SU-DHL-6 (cell line): ENCODE measurements at regions not wholly inside any gene's neighbourhood (a gene's known extent, or its start where the extent isn't known, plus 50 kb on each side); places are given as distances from the start of the nearest gene placed in this dataset.

ENCODE experiments used
- H2AFZ ChIP-seq: fragments of 200-600 bp; sonication (generic); 2 replicates; pipeline ENCODE4 v1.6.1; 2014; ENCODE audit warnings: low read depth, mild to moderate bottlenecking, moderate library complexity, mixed read lengths, antibody characterized with exemption, low read length; ENCODE audit not compliant: severe bottlenecking
- H3F3A ChIP-seq: fragments of 200-600 bp; shearing (Covaris generic); 2 replicates; pipeline ENCODE4 v1.6.0; 2016; ENCODE audit warnings: antibody characterized with exemption, mild to moderate bottlenecking; ENCODE audit not compliant: insufficient read depth
- H3K27ac ChIP-seq: fragments of 200-600 bp; sonication (generic); 2 replicates; pipeline ENCODE4 v1.5.1; 2016; ENCODE audit warnings: low read depth, mild to moderate bottlenecking, low read length, moderate library complexity, mixed read lengths
- H3K27me3 ChIP-seq: fragments of 200-600 bp; sonication (generic), shearing (Covaris generic); 2 replicates; pipeline ENCODE4 v1.6.0; 2014; ENCODE audit warnings: mild to moderate bottlenecking, low read length
- H3K36me3 ChIP-seq: fragments of 200-600 bp; sonication (generic); 2 replicates; pipeline ENCODE4 v1.6.1; 2014; ENCODE audit warnings: mild to moderate bottlenecking, low read length, mixed read lengths
- H3K4me2 ChIP-seq: fragments of 300-600, 200-600 bp; shearing (Covaris generic), sonication (generic); 2 replicates; pipeline ENCODE4 v1.6.0; 2014; ENCODE audit warnings: low read length, low read depth, mild to moderate bottlenecking; ENCODE audit not compliant: poor library complexity, severe bottlenecking
- H3K4me3 ChIP-seq: fragments of 200-600 bp; sonication (generic); 2 replicates; pipeline ENCODE4 v1.5.1; 2014; ENCODE audit warnings: antibody characterized with exemption, low read length, mild to moderate bottlenecking, mixed read lengths; ENCODE audit not compliant: insufficient read depth, poor library complexity, severe bottlenecking
- H3K79me2 ChIP-seq: fragments of 200-600 bp; sonication (generic); 2 replicates; pipeline ENCODE4 v1.6.1; 2014; ENCODE audit warnings: mild to moderate bottlenecking, low read length, moderate library complexity; ENCODE audit not compliant: insufficient read depth
- H3K9ac ChIP-seq: fragments of 200-600 bp; sonication (generic); 2 replicates; pipeline ENCODE4 v1.7.0; 2014; ENCODE audit warnings: mild to moderate bottlenecking, low read length
- H3K9me2 ChIP-seq: fragments of 200-600 bp; sonication (generic); replicated peaks from 2 replicates; pipeline ENCODE4 v1.6.1; 2014; ENCODE audit warnings: low read length; ENCODE audit not compliant: insufficient read depth
- H3K9me3 ChIP-seq: fragments of 200-600 bp; sonication (generic); 2 replicates; pipeline ENCODE4 v1.6.1; 2014; ENCODE audit warnings: low read length, mixed read lengths; ENCODE audit not compliant: insufficient read depth
- H4K20me1 ChIP-seq: fragments of 200-600 bp; sonication (generic); 2 replicates; pipeline ENCODE4 v1.6.1; 2014; ENCODE audit warnings: low read depth, mild to moderate bottlenecking, antibody characterized with exemption, low read length, moderate library complexity, mixed read lengths
- EZH2phosphoT487 ChIP-seq: fragments of 200-600 bp; sonication (generic), shearing (Covaris generic); conservative IDR thresholded peaks from 2 replicates; pipeline ENCODE4 v1.6.1; 2018; ENCODE audit warnings: mild to moderate bottlenecking, antibody characterized with exemption, low read length, moderate library complexity, mixed read lengths
- TF ChIP-seq, protein P1 (sequence below): fragments of 200-600 bp; sonication (generic); IDR thresholded peaks from one replicate; pipeline ENCODE4 v1.5.1; 2017; ENCODE audit warnings: antibody characterized with exemption, mild to moderate bottlenecking, low read length, moderate library complexity; ENCODE audit not compliant: insufficient read depth, poor library complexity, severe bottlenecking

GRCh38 chr16:87172632-87173031 lies 144.6 kb downstream of the C16orf95 start:
- no peaks in the 10 kb centered on the region for H3K36me3 ChIP-seq
- no peak overlapping the region for H3K4me2 ChIP-seq
- no peaks in the 10 kb centered on the region for H3K27me3 ChIP-seq
- no peaks in the 10 kb centered on the region for H3K79me2 ChIP-seq
- H3F3A ChIP-seq, result no peaks in the 10 kb centered on the region
- H2AFZ ChIP-seq, result no peak overlapping the region
- H4K20me1 ChIP-seq, result no peaks in the 10 kb centered on the region
- H3K9ac ChIP-seq, result no peak overlapping the region
- no peak overlapping the region for H3K27ac ChIP-seq
- no peak overlapping the region for H3K4me3 ChIP-seq
- no peaks in the 10 kb centered on the region for H3K9me3 ChIP-seq
- TF ChIP-seq, protein P1, sequence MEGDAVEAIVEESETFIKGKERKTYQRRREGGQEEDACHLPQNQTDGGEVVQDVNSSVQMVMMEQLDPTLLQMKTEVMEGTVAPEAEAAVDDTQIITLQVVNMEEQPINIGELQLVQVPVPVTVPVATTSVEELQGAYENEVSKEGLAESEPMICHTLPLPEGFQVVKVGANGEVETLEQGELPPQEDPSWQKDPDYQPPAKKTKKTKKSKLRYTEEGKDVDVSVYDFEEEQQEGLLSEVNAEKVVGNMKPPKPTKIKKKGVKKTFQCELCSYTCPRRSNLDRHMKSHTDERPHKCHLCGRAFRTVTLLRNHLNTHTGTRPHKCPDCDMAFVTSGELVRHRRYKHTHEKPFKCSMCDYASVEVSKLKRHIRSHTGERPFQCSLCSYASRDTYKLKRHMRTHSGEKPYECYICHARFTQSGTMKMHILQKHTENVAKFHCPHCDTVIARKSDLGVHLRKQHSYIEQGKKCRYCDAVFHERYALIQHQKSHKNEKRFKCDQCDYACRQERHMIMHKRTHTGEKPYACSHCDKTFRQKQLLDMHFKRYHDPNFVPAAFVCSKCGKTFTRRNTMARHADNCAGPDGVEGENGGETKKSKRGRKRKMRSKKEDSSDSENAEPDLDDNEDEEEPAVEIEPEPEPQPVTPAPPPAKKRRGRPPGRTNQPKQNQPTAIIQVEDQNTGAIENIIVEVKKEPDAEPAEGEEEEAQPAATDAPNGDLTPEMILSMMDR, result no peak
- TF ChIP-seq EZH2phosphoT487, result no peak
- H3K9me2 ChIP-seq, result no peaks in the 10 kb centered on the region

DNA sequence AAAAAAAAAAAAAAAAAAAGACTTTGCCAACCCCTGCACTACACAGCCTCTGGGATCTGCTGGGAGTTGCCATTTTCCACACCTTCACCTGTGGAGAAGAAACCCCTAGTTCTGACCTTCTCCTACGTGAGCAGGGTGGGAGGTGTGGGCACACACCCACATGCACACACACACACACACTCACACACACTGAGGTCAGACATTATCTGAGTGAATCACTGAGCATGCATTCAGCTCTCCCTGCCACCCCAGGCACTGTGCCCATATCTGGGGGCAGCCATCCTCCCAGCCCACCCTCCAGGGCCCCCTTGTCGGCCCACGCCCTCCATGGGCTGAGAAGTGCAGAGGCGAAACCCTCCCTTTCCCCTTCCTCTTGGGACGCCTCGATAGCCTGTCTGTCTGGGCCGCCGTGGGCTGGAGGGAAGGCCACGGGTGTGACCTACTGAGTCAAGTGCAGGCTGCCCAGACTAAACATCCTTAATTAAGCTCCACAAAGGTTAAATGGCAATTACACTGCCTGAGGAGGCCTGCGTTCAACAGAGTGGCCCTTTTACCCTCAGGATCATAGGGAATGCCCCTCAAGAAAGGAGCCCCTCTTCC lies 143.8 kb downstream of the C16orf95 start:
- H3K9me2 ChIP-seq, result no peaks in the 10 kb centered on the region
- no peak overlapping the region for H2AFZ ChIP-seq
- no peak overlapping the region for H3K4me3 ChIP-seq
- H3K79me2 ChIP-seq, result no peaks in the 10 kb centered on the region
- H3K27ac ChIP-seq, result no peak overlapping the region
- TF ChIP-seq, protein P1, result no peak
- no peak for TF ChIP-seq EZH2phosphoT487
- no peaks in the 10 kb centered on the region for H3K36me3 ChIP-seq
- no peaks in the 10 kb centered on the region for H3K9me3 ChIP-seq
- no peak overlapping the region for H3K4me2 ChIP-seq
- no peak overlapping the region for H3K9ac ChIP-seq
- H3F3A ChIP-seq, result no peaks in the 10 kb centered on the region
- no peaks in the 10 kb centered on the region for H3K27me3 ChIP-seq
- H4K20me1 ChIP-seq, result no peaks in the 10 kb centered on the region

GRCh38 chr16:87174061-87174460 lies 143.1 kb downstream of the C16orf95 start:
- H3K4me2 ChIP-seq, result no peak overlapping the region
- H3K9ac ChIP-seq, result no peak overlapping the region
- no peaks in the 10 kb centered on the region for H3F3A ChIP-seq
- H3K27me3 ChIP-seq, result no peaks in the 10 kb centered on the region
- no peaks in the 10 kb centered on the region for H3K79me2 ChIP-seq
- H3K4me3 ChIP-seq, result no peak overlapping the region
- no peaks in the 10 kb centered on the region for H3K9me3 ChIP-seq
- no peak overlapping the region for H3K27ac ChIP-seq
- no peaks in the 10 kb centered on the region for H3K9me2 ChIP-seq
- no peaks in the 10 kb centered on the region for H4K20me1 ChIP-seq
- no peak overlapping the region for H2AFZ ChIP-seq
- no peaks in the 10 kb centered on the region for H3K36me3 ChIP-seq
- no peak for TF ChIP-seq EZH2phosphoT487
- TF ChIP-seq, protein P1, result no peak
